ENCODE measurements at regions not wholly inside any gene's neighbourhood (a gene's known extent, or its start where the extent isn't known, plus 50 kb on each side); places are given as distances from the start of the nearest gene placed in this dataset.

DNA sequence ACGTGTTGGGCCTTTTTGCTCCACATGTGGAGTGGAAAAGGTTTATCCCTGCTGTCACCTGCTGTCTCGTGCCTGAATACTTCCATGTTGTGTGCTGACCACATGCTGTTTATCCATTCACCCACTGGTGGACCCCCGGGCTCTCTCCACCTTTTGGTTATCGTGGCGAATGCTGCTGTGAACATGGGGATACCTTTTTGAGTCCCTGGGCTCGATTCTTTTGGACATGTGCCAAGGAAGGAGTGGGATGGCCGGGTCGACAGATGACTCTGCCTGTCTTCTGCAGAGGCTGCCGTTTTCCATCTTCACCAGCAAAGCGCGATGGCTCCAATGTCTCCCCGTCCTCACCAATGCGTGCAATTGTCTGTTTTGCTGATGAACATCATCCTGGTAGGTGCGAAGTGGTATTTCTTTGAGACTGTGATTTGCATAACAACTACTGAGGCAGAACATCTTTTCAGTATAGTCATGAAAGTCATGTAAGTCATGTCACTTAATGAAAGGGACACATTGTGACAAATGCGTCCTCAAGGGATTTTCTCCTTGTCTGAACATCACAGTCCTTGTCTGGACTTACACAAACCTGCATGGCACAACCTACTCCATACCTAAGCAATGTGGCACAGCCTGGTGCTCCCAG is 758.7 kb downstream of the BRD1 start:
- Mint-ChIP-seq H3K27ac (no peak overlapping the region), H3K9me3 (no peaks in the 10 kb centered on the region), H3K4me1 (no peaks in the 10 kb centered on the region), H3K27me3 (ENCODE audit: low read depth in 2 of 2) (peaks cover 8 to 26% of the 10 kb centered on the region in 2 donors), H3K4me3 (no peak overlapping the region), H3K36me3 (no peaks in the 10 kb centered on the region)
- Histone ChIP-seq H3K4me1 (ENCODE audit: control insufficient read depth, insufficient read depth, low read length) (no peaks in the 10 kb centered on the region), H3K4me3 (ENCODE audit: low read length) (no peak overlapping the region), H3K36me3 (ENCODE audit: control insufficient read depth, insufficient read depth, low read length) (no peaks in the 10 kb centered on the region), H3K27ac (ENCODE audit: low read length) (no peak overlapping the region), H3K27me3 (ENCODE audit: control insufficient read depth, insufficient read depth, low read length) (no peaks in the 10 kb centered on the region), H3K9me3 (ENCODE audit: control insufficient read depth, insufficient read depth, low read length) (no peaks in the 10 kb centered on the region)
- 81% methylated on average over 15 of the region's 15 CpGs for WGBS (ENCODE audit: insufficient coverage)
- TF ChIP-seq, protein P1, sequence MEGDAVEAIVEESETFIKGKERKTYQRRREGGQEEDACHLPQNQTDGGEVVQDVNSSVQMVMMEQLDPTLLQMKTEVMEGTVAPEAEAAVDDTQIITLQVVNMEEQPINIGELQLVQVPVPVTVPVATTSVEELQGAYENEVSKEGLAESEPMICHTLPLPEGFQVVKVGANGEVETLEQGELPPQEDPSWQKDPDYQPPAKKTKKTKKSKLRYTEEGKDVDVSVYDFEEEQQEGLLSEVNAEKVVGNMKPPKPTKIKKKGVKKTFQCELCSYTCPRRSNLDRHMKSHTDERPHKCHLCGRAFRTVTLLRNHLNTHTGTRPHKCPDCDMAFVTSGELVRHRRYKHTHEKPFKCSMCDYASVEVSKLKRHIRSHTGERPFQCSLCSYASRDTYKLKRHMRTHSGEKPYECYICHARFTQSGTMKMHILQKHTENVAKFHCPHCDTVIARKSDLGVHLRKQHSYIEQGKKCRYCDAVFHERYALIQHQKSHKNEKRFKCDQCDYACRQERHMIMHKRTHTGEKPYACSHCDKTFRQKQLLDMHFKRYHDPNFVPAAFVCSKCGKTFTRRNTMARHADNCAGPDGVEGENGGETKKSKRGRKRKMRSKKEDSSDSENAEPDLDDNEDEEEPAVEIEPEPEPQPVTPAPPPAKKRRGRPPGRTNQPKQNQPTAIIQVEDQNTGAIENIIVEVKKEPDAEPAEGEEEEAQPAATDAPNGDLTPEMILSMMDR (IDR thresholded peaks at IDR 0.05): no peak
- ATAC-seq: no peak
- intact Hi-C loops (cut with micrococcal nuclease): no loop called here
- no peak for DNase-seq

DNA sequence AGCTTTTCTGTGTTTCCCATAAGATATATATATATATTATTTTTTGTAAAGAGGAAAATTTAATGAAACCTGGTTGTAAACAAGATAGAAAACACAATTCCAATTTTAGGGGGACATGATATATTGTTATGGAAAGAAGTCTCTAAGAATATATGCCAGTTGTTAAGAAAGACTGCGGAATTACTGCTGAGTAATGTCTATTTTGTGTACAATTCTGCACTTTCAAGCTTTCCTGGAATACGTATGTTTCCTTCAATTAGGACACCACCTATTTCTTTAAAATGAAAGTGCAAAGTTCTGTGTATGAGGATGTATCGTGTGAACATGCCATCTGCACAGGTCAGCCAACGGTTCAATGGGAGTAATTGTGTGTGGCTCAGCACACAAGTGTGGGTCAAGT is 760.2 kb downstream of the BRD1 start:
- H3K27me3 Mint-ChIP-seq (ENCODE audit: low read depth in 2 of 2): peaks cover 11 to 26% of the 10 kb centered on the region in 2 donors
- no peaks in the 10 kb centered on the region for H3K9me3 Mint-ChIP-seq

DNA sequence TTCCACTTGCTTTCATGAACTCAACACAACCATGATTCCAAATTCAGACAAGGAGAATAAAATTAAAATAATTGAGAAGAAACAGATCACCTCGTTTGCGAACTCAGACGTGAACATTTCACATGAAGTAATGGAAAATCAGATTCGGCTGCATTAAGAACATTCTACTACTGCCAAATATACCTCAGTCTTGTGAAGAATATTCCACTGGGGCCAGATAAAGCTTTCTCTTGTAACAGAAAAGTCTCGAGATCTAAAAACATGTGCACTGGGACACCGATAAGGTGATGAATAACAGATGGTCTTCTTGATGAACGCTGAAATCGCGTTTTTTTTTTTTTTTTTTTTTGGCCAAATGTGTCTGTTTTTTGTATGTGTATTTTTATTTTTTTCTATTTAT is 761.1 kb downstream of the BRD1 start:
- Mint-ChIP-seq H3K9me3 (no peaks in the 10 kb centered on the region), H3K27me3 (ENCODE audit: low read depth in 2 of 2) (peaks cover 11 to 26% of the 10 kb centered on the region in 2 donors), H3K36me3 (no peaks in the 10 kb centered on the region), H3K4me1 (no peaks in the 10 kb centered on the region), H3K27ac (no peak overlapping the region), H3K4me3 (no peak overlapping the region)
- 85% methylated on average over 7 of the region's 9 CpGs for WGBS (ENCODE audit: insufficient coverage)
- TF ChIP-seq, protein P1 (IDR thresholded peaks at IDR 0.05): no peak
- intact Hi-C loops (cut with micrococcal nuclease): no loop called here
- Histone ChIP-seq H3K4me3 (ENCODE audit: low read length) (no peak overlapping the region), H3K27me3 (ENCODE audit: control insufficient read depth, insufficient read depth, low read length) (no peaks in the 10 kb centered on the region), H3K36me3 (ENCODE audit: control insufficient read depth, insufficient read depth, low read length) (no peaks in the 10 kb centered on the region), H3K4me1 (ENCODE audit: control insufficient read depth, insufficient read depth, low read length) (no peaks in the 10 kb centered on the region), H3K9me3 (ENCODE audit: control insufficient read depth, insufficient read depth, low read length) (no peaks in the 10 kb centered on the region), H3K27ac (ENCODE audit: low read length) (no peak overlapping the region)
- DNase-seq (no peak), ATAC-seq (no peak)

More for the DNA sequence above, 760.2 kb downstream of the BRD1 start:
- Mint-ChIP-seq H3K27ac (no peak overlapping the region), H3K4me3 (no peak overlapping the region), H3K36me3 (no peaks in the 10 kb centered on the region), H3K4me1 (no peaks in the 10 kb centered on the region)
- TF ChIP-seq, protein P1 (IDR thresholded peaks at IDR 0.05): no peak
- ATAC-seq: no peak
- Histone ChIP-seq H3K27ac (ENCODE audit: low read length) (no peak overlapping the region), H3K27me3 (ENCODE audit: control insufficient read depth, insufficient read depth, low read length) (no peaks in the 10 kb centered on the region), H3K9me3 (ENCODE audit: control insufficient read depth, insufficient read depth, low read length) (no peaks in the 10 kb centered on the region), H3K36me3 (ENCODE audit: control insufficient read depth, insufficient read depth, low read length) (no peaks in the 10 kb centered on the region), H3K4me3 (ENCODE audit: low read length) (no peak overlapping the region), H3K4me1 (ENCODE audit: control insufficient read depth, insufficient read depth, low read length) (no peaks in the 10 kb centered on the region)
- DNase-seq: no peak
- intact Hi-C loops (cut with micrococcal nuclease): no loop called here
- WGBS (ENCODE audit: insufficient coverage): 92% methylated on average over 4 of the region's 4 CpGs

DNA sequence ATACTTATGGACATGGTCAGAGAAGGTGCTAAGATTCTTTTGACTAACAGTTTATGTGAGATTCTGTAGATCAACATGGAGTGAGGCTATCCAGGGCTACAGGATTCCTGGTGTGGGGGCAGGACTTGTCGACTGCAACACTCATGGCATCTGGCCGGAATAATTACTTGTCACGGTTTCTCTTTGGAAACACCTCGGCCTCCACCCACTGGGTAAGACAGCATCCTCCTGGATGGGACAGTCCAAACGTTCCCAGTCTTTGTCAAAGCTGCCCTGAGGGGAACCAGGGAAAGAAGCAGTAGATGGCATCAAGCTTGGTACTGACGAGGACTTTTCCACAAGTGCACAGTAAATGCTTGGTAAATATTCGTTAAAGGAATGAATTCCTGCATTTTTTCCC is 762.8 kb downstream of the BRD1 start:
- H3K27ac Mint-ChIP-seq: no peak overlapping the region
- TF ChIP-seq, protein P1 (IDR thresholded peaks at IDR 0.05): no peak
- Histone ChIP-seq H3K36me3 (ENCODE audit: control insufficient read depth, insufficient read depth, low read length) (no peaks in the 10 kb centered on the region), H3K27ac (ENCODE audit: low read length) (no peak overlapping the region), H3K27me3 (ENCODE audit: control insufficient read depth, insufficient read depth, low read length) (no peaks in the 10 kb centered on the region), H3K4me1 (ENCODE audit: control insufficient read depth, insufficient read depth, low read length) (no peaks in the 10 kb centered on the region), H3K4me3 (ENCODE audit: low read length) (no peak overlapping the region), H3K9me3 (ENCODE audit: control insufficient read depth, insufficient read depth, low read length) (no peaks in the 10 kb centered on the region)
- peaks cover 13 to 26% of the 10 kb centered on the region in 2 donors for H3K27me3 Mint-ChIP-seq (ENCODE audit: low read depth in 2 of 2)
- no peak overlapping the region for H3K4me3 Mint-ChIP-seq
- no peaks in the 10 kb centered on the region for H3K4me1 Mint-ChIP-seq
- H3K36me3 Mint-ChIP-seq: no peaks in the 10 kb centered on the region
- ATAC-seq (no peak), DNase-seq (no peak)
- intact Hi-C loops (cut with micrococcal nuclease): no loop called here
- 75% methylated on average over 7 of the region's 7 CpGs for WGBS (ENCODE audit: insufficient coverage)
- H3K9me3 Mint-ChIP-seq: no peaks in the 10 kb centered on the region
